Osteocyte (in vitro differentiated cells): ENCODE measurements at regions not wholly inside any gene's neighbourhood (a gene's known extent, or its start where the extent isn't known, plus 50 kb on each side); places are given as distances from the start of the nearest gene placed in this dataset.

Source experiments
- DNase-seq: peaks from one replicate; pipeline ENCODE4 v3.0.0; 2021; ENCODE audit warnings: mixed read lengths; ENCODE audit not compliant: unreplicated experiment; ENCODE audit errors: extremely low spot score
- H3K27ac Mint-ChIP-seq: one replicate; pipeline ENCODE4 v1.8.0; 2021; ENCODE audit warnings: mild to moderate bottlenecking, mixed read lengths; ENCODE audit not compliant: unreplicated experiment
- H3K27me3 Mint-ChIP-seq: one replicate; pipeline ENCODE4 v1.8.0; 2021; ENCODE audit warnings: mixed read lengths; ENCODE audit not compliant: unreplicated experiment
- H3K36me3 Mint-ChIP-seq: one replicate; pipeline ENCODE4 v1.8.0; 2021; ENCODE audit warnings: mixed read lengths; ENCODE audit not compliant: unreplicated experiment
- H3K4me1 Mint-ChIP-seq: one replicate; pipeline ENCODE4 v1.8.0; 2021; ENCODE audit warnings: mixed read lengths; ENCODE audit not compliant: unreplicated experiment
- H3K4me3 Mint-ChIP-seq: one replicate; pipeline ENCODE4 v1.8.0; 2021; ENCODE audit warnings: mild to moderate bottlenecking, moderate library complexity, mixed read lengths; ENCODE audit not compliant: unreplicated experiment
- H3K9me3 Mint-ChIP-seq: one replicate; pipeline ENCODE4 v1.8.0; 2021; ENCODE audit warnings: mixed read lengths; ENCODE audit not compliant: unreplicated experiment
- TF ChIP-seq, protein P1 (sequence below): fragments of 200-600 bp; sonication (generic); IDR thresholded peaks from 2 replicates; pipeline ENCODE4 v1.5.0; 2021; ENCODE audit warnings: antibody characterized with exemption, mild to moderate bottlenecking, moderate library complexity

DNA sequence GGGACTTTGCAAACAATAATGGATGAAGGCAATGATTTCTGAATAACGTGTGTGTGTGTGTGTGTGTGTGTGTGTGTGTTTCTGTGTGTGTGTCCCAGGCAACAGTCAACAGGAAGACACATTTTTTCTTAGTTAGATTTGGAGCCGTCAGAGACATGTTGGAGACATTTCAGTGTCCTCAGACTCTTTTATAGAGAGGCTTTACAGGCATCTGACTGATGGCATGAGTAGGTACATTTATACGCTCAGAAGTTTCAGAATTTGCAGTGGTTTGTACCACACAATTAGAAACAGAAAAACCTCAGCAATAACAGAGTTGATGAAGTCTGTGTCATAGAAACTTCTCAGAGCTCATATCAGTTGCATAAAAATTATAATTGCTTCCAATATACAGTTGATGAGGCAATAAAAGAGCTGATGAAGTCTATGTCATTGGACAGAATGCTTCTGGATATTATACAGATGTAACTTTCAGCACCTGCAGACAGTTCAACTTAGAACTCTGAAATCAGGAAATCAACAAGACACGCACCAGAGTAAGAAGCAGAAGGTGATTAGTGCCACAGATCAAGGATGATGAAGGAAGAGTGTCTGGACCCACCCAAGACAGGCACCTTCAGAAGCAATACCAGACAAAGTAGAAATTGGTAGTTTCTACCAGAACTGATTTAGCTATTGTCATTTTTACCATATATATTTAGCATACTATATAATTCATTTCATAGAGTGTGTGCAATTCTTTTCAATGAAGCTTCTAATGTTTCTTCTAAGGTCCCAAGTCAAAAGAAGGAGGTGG lies 104.5 kb upstream of the LYZL1 start:
- no peak overlapping the region for H3K4me3 Mint-ChIP-seq
- H3K4me1 Mint-ChIP-seq = peaks cover 2% of the 10 kb centered on the region
- no peaks in the 10 kb centered on the region for H3K36me3 Mint-ChIP-seq
- H3K9me3 Mint-ChIP-seq = no peaks in the 10 kb centered on the region
- H3K27me3 Mint-ChIP-seq = no peaks in the 10 kb centered on the region
- TF ChIP-seq, protein P1, sequence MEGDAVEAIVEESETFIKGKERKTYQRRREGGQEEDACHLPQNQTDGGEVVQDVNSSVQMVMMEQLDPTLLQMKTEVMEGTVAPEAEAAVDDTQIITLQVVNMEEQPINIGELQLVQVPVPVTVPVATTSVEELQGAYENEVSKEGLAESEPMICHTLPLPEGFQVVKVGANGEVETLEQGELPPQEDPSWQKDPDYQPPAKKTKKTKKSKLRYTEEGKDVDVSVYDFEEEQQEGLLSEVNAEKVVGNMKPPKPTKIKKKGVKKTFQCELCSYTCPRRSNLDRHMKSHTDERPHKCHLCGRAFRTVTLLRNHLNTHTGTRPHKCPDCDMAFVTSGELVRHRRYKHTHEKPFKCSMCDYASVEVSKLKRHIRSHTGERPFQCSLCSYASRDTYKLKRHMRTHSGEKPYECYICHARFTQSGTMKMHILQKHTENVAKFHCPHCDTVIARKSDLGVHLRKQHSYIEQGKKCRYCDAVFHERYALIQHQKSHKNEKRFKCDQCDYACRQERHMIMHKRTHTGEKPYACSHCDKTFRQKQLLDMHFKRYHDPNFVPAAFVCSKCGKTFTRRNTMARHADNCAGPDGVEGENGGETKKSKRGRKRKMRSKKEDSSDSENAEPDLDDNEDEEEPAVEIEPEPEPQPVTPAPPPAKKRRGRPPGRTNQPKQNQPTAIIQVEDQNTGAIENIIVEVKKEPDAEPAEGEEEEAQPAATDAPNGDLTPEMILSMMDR = no peak
- no peak overlapping the region for H3K27ac Mint-ChIP-seq
- no peak for DNase-seq

DNA sequence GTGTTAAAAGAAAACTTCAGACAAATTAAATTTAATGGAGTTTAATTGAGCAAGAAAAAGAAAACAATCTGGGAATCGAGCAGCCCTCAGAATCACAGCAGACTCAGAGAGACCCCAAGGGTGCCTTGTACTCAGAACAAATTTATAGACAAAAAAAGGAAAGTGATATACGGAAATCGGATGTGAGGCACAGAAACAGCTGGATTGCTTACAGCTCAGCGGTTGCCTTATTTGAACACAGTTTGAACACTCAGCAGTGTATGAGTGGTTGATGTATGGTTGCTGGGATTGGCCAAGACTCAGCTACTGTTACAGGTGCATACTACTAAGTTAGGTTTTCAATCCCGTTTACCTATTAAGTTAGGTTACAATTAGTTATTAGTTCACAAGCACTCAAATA lies 103.8 kb upstream of the LYZL1 start:
- TF ChIP-seq, protein P1 = no peak
- Mint-ChIP-seq H3K4me3 (no peak overlapping the region), H3K4me1 (peaks cover 2% of the 10 kb centered on the region), H3K27me3 (no peaks in the 10 kb centered on the region), H3K9me3 (no peaks in the 10 kb centered on the region), H3K27ac (no peak overlapping the region), H3K36me3 (no peaks in the 10 kb centered on the region)
- DNase-seq = no peak

DNA sequence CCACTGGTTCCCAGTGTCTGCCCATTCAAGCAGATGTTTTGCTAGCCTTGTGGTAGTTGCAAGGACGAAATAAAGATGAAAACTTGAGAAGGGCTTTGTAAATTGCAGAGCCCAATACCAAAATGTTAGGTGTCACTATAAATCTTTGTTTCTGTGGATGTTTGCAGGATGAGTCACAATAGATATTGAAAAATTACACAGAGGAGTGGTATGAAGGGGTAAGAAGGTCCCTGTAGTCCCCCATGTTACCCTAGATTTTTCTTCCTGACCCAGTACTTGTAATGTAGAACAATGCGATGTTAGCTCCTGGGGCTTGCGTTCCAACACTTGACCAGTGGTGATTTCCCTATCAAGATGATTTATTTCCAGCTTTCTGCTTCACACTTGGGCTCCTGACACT lies 102.6 kb upstream of the LYZL1 start:
- no peak overlapping the region for H3K4me3 Mint-ChIP-seq
- peaks cover 2% of the 10 kb centered on the region for H3K4me1 Mint-ChIP-seq
- H3K27me3 Mint-ChIP-seq = no peaks in the 10 kb centered on the region
- no peaks in the 10 kb centered on the region for H3K9me3 Mint-ChIP-seq
- no peaks in the 10 kb centered on the region for H3K36me3 Mint-ChIP-seq
- DNase-seq = no peak
- TF ChIP-seq, protein P1 = no peak
- no peak overlapping the region for H3K27ac Mint-ChIP-seq

DNA sequence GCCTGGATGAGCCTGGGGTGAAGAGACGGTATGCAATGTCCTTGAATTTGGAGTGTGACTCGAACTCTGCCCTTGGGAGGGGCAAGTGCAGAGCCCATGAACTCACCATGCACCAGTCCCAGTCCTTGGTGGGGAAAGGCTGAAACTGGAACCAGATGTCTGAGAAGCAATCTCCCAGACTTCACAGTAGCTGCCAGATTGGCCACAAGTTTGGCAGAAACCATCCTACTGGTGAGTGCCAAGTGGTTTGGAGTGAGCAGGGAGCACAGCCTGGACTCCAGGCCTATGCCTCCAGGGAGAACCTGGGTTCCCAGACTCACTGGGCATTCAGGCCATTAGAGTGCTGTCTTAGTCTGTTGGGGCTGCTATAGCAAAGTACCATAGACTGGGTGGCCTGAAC lies 99.6 kb upstream of the LYZL1 start:
- Mint-ChIP-seq H3K36me3 (no peaks in the 10 kb centered on the region), H3K27me3 (no peaks in the 10 kb centered on the region), H3K4me3 (no peak overlapping the region), H3K27ac (no peak overlapping the region), H3K4me1 (peaks cover 5% of the 10 kb centered on the region), H3K9me3 (no peaks in the 10 kb centered on the region)
- TF ChIP-seq, protein P1 = no peak
- DNase-seq = no peak

DNA sequence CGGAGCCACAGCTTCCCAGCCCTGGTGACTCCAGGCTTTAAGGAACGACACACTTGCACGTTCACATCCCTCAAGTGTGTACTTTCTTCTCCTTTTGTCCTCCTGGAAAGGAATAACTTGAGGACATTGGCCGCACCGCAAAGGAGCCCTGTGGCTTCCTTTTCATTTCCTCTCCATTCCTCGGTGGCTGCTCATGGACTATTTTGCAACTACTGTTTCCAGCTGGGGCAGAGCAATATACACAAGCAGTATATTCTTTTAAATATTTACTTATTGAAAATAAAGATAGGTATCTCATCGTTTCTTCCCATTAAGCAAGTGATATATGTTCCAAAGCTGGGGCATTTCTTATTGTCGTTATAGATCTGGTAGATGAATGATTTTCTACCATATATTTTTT lies 97.2 kb upstream of the LYZL1 start:
- H3K27me3 Mint-ChIP-seq = no peaks in the 10 kb centered on the region
- peaks cover 5% of the 10 kb centered on the region for H3K4me1 Mint-ChIP-seq
- H3K9me3 Mint-ChIP-seq = peaks cover 8% of the 10 kb centered on the region
- H3K4me3 Mint-ChIP-seq = no peak overlapping the region
- TF ChIP-seq, protein P1 = no peak
- H3K36me3 Mint-ChIP-seq = no peaks in the 10 kb centered on the region
- no peak overlapping the region for H3K27ac Mint-ChIP-seq
- no peak for DNase-seq
